GM21526 (cell line): ENCODE measurements at regions not wholly inside any gene's neighbourhood (a gene's known extent, or its start where the extent isn't known, plus 50 kb on each side); places are given as distances from the start of the nearest gene placed in this dataset.

Source experiments
- ATAC-seq: cut with Tn5 transposase; IDR thresholded peaks from one replicate; pipeline ENCODE4 v1.9.1; 2021; ENCODE audit warnings: moderate library complexity; ENCODE audit not compliant: unreplicated experiment, low FRiP score

GRCh38 chr7:46247664-46248063 is 326.6 kb upstream of the IGFBP3 start:
- ATAC-seq, result no peak

DNA sequence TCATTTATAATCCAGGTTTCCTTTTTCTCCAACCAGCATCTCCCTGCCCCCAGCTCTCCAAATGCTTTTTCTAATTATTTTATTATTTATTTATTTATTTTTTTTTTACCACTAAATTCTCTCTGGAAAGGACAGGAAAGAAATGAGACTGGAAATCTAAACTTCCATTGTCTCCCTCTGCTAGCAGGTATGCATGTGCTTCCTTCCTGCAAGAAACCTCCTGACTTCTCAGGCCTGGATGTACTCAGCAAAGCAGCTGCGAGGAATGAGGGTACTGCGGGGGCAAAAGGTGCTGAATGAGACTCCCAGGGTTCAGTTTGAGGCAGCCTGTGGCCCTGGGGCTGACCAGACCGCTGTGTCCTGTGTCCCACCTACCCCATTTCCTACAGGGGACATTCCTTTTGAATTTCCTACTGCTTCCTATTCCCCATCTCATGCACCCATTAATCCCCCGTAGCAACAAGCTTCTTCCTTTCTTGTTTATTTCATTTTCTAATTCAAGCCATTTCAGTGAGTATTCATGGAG is 324.6 kb upstream of the IGFBP3 start:
- ATAC-seq, result no peak

GRCh38 chr7:46244757-46245156 is 323.7 kb upstream of the IGFBP3 start:
- ATAC-seq, result no peak

GRCh38 chr7:46243406-46243805 is 322.3 kb upstream of the IGFBP3 start:
- ATAC-seq, result no peak

DNA sequence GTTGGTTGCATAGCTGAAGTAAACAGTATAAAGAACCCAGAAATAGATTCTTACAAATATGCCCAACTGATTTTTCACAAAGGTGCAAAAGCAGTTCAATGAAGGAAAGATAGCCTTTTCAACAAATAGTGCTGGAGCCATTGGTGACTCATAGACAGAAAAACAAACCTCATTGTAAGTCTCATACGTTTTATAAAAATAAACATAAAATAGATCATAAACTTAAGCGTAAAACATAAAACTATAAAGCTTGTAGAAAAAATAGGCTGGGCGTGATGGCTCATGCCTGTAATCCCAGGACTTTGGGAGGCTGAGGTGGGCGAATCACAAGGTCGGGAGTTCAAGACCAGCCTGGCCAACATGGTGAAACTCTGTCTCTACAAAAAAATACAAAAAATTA is 318.8 kb upstream of the IGFBP3 start:
- ATAC-seq, result no peak

DNA sequence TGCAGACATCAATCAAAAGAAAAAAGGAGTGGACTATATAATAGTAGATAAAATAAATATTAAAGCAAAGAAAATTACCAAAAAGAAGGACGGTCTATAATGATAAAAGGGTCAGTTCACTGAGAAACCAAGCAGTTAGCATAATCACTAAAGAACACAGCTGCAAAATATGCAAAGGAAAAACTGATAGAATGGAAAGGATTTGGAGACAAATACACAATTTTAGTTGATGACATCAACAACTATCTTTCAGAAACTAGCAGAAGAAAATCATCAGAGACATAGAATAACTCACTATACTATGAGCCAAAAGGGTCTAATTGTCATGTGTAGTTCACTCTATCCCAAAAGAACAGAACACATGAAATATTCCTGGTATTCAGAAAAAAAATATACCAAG is 316.4 kb upstream of the IGFBP3 start:
- ATAC-seq, result no peak

DNA sequence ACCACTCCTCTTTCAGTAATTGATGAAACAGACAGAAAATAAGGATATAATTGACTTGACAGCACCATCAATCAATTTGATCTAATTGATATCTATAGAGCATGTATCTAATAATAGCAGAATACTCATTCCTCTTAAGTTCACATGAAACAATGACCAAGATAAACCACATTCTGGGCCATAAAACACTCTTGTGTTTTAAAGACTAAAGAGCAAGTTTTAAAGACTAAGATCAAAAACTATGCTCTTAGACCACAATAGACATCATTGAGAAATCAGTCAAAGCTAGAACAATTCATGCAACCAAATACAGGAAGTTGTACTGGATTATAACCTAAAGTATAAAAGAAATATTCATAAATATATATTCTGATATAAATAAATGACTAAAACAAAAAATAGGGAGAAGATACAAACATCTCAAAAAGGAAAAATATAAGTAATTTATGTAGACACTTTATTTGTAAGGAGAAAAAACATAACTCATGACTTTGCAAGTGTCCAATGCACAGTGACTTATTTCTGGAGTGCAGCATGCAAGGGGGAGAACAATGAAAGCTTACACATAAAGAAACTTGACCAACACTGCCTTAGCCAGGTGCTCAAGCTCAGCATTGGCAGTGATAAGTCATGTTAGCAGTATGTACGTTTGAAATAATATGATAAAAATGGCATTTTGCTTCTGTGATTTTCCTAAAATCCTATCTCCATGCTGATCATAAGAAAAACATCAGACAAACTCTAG is 312.7 kb upstream of the IGFBP3 start:
- peak; percentile 87 for ATAC-seq

DNA sequence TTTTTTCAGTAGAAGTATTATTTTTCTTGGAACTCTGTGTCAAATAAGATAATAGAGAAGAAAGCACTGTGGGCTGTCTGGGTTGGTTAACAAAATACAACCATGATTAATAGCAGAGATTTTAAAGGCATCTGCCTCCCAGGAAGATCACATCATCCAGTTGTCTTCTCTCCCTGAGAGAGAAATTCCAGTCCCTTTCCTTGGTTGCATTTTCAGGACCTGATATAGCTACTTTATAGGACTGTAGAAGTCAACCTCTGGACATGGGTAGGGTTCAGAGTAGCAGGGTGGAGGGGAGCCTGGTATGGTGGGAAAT is 309.9 kb upstream of the IGFBP3 start:
- no peak for ATAC-seq

GRCh38 chr7:46230298-46230989 is 309.4 kb upstream of the IGFBP3 start:
- ATAC-seq, result no peak

GRCh38 chr7:46229409-46229808 is 308.3 kb upstream of the IGFBP3 start:
- ATAC-seq, result no peak

- no peak for ATAC-seq
Measured at GRCh38 chr7:46226860-46227259, 305.8 kb upstream of the IGFBP3 start.

GRCh38 chr7:46224363-46224762 is 303.3 kb upstream of the IGFBP3 start:
- no peak for ATAC-seq

DNA sequence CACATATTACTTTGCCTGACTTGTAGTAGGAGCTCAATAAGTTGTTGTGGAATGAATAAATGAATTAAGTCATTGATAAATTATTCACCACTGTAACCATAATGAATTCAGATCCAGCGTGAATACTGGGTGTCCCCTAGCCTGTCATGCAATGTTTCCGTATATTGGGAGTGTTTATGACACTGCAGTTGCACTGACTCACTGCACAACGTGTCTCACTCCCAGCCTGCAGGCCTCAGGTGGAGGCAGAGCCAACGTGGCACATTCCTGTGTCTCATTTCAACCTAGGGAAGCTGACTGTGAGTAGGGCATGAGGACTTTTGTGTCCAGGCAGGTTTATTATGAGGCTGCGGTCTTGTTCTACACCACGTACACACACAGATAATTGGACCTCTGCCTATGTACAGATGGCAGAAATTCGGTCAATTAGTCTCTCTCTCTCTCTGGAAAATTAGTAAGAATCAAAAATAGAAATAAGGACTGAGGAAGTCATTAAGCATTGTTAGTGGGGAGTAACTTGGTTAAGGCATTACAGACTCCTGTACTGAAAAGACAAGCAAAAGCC is 299.1 kb upstream of the IGFBP3 start:
- no peak for ATAC-seq

DNA sequence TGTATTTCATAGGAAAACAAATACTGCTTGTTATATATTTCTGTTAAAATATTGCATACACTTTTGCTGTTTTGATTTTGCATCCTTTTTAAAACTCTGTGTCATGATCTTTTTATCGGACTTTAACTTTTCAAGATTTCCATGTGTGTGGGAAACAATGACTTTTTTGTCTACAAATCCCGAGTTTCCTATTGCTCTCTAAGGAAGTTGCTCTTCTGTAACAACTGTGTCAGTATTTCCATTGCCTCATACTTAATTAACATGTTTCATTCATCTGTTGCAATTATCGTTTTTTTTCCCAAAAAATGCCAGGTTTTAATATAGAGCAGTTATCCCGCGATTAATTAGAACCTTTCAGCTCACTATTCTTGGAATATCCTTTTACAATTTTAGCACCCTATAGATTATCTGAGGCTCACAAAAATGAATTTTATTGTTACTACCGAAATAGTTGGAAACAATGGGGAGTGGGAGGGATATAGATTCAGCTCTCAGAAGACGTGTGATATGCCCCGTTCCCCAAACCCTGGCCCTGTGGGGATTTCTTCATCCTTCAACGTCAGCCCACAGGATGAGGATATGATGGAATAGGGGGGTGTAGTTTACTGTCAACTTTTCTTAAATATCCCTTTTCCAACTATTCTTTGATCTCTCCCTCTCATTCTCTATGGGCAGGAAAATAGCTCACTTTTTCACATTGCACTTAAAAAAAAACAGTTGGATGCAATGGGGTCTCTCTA is 297.6 kb upstream of the IGFBP3 start:
- ATAC-seq, result no peak

- ATAC-seq, result no peak
Measured at GRCh38 chr7:46215987-46216567, 295.0 kb upstream of the IGFBP3 start.

GRCh38 chr7:46214526-46214925 is 293.5 kb upstream of the IGFBP3 start:
- ATAC-seq, result no peak

- ATAC-seq, result no peak
Measured at GRCh38 chr7:46213154-46213537, 292.1 kb upstream of the IGFBP3 start.

GRCh38 chr7:46212425-46213153 is 291.5 kb upstream of the IGFBP3 start:
- ATAC-seq, result no peak

DNA sequence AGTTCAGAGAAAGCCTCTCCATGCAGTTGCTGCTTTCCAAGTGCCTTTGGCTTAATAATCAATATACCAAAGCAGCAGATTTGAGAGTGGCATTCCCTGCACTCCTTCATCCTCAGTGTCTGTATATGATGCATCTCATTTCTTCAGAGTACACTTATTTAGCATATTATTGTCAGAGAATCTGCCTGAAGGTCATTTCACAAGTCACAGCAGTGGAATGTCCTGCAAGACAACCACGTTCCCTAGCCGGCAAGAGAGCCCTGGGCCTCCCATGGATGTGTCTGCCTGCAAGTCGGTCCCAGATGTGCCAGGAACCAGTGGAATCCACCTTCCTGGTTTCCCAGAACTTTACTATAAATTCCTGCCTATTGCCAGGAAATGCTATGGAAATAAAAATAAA is 289.4 kb upstream of the IGFBP3 start:
- no peak for ATAC-seq
